Hypothalamus (tissue), 51 donors: ENCODE measurements at regions not wholly inside any gene's neighbourhood (a gene's known extent, or its start where the extent isn't known, plus 50 kb on each side); places are given as distances from the start of the nearest gene placed in this dataset.
"Not testable (repeated sequence)": the region's sequence is repeated elsewhere in the genome, so short reads cannot be mapped to it uniquely, and the experiment has no call there.

ENCODE experiments used
- DNase-seq, 51 donors: peaks; one replicate each; lab custom pipeline; 2025; lab: John Stamatoyannopoulos, UW

DNA sequence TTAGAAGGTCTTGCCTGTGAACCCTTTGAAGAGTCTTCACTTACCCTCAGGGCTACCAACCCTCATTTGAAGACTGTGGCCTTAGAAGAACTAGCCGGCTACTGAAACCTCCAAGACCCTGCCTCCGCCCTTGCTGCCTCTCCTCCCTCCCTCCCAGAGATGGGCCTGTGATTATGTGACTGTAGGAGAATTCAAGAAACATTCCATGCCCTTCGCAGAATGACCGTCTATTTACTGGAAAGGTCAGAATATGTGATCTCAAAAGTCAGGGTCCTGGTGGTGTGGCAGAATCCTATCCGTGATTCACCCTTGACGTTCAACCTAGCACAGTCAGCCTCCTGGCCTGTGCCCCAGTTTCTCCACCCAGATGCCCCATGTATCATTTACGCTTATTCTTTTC is 109.6 kb downstream of the CTNND1 start:
- no peak for DNase-seq

DNA sequence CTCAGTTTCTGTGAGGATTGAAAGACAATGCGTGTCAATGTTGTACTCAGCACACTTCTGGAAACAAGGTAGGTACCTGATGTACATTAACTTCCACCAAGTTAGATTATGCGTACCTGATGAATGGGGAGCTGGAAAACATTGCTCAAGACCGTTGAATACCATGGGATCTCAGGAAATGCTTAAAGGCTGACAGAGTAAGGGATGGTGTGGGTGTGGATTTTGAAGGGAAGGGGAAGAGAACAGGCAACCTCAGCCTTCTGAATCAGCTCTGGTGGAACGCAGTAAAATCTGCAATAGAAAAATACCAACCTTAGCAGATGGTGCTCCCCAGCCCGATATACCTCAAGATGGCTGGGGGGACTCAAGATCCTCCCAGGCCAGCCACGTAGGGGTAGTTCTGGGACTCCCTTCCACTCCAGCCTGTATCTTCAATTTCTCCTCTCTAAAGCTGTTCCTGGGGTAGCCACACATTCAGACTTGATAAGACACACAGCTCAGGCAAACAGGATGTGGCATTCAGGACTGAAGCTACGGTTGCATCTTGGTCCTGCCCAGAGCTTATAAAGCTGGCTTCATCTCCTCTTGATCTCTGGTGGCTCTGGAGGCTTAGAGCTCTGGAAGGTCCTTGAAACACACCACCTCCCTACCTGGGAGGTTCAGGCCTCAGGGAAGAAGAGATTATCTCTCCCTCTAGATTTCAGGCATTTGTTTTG is 111.8 kb downstream of the CTNND1 start:
- no peak for DNase-seq

DNA sequence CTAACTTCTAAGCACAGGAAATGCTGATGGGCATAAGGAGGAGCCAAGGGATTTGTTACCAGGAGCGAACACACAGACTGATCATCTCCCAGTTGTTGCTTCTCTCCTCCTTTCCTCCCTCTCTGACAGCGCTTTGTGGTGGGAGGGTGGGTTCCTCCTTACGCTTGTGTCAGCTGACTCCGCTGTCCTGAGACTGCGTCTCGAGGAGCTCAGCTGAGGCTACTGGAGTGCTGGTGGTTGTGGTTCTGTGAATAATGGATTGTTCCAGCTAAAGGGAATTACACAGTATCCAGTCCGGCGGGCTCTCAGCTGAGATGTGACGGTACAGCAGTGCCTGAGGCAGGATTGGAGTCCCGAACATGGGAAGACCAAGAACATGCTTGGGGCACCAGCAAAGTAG is 113.4 kb downstream of the CTNND1 start:
- no peak for DNase-seq

DNA sequence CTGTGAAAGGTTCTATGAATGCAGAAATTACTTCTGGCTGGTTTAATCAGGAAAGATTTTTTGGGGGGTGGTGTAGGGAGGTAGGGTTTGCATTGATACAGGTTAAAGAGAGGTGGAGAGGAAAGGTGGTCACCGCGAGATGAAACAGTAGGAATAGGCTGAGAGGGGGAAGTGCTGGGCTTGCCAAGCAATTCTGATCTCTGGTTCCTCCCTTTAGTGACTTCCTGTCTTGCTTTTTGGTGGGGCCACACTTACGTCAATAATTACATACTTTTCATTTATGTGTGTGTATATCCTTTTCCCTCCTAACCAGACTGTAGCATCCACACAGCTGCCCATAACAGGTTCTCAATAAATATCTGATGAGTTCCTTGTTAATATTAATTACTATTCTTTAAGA is 120.0 kb downstream of the CTNND1 start:
- DNase-seq = no peak

- no peak for DNase-seq
Observed at GRCh38 chr11:57883630-57884029, 122.0 kb downstream of the CTNND1 start.

GRCh38 chr11:57885298-57886050 is 123.9 kb downstream of the CTNND1 start:
- peak in 1 of 51 donors; percentile 46 for DNase-seq

DNA sequence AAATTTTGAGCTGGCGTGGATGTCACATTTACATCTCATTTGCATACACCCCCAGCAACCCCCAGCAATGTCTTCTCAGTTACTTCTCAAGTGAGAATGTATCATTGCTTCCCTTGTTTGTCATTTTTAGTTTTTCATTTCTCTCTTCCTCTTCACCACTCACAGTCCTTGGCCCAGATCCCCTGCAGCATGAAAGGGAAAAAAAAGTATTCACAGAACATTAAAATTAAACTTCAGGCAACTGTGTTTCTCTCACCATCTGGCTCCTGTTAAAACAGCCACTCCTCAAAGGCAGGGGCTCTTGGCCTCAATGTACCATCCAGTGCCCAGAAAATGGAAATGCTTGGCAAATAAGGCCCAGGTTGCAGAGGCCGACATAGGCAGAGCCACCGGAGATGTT is 126.8 kb downstream of the CTNND1 start:
- peak in 1 of 51 donors; percentile 16 for DNase-seq

DNA sequence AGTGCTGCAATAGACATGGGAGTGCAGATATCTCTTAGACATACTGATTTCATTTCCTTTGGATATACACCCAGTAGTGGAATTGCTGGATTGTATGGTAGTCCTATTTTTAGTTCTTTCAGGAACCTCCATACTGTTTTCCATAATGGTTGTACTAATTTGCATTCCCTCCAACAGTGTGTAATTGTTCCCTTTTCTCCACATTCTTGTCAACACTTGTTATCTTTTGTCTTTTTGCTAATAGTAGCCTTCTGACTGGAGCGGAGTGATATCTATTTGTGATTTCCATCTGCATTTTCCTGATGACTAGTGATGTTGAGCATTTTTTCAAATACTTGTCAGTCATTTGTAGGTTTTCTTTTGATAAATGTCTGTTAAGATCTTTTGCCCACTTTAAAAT is 128.9 kb downstream of the CTNND1 start:
- DNase-seq = no peak

GRCh38 chr11:57893200-57893599 is 130.5 kb upstream of the OR9Q1 start:
- DNase-seq = not testable (repeated sequence)

DNA sequence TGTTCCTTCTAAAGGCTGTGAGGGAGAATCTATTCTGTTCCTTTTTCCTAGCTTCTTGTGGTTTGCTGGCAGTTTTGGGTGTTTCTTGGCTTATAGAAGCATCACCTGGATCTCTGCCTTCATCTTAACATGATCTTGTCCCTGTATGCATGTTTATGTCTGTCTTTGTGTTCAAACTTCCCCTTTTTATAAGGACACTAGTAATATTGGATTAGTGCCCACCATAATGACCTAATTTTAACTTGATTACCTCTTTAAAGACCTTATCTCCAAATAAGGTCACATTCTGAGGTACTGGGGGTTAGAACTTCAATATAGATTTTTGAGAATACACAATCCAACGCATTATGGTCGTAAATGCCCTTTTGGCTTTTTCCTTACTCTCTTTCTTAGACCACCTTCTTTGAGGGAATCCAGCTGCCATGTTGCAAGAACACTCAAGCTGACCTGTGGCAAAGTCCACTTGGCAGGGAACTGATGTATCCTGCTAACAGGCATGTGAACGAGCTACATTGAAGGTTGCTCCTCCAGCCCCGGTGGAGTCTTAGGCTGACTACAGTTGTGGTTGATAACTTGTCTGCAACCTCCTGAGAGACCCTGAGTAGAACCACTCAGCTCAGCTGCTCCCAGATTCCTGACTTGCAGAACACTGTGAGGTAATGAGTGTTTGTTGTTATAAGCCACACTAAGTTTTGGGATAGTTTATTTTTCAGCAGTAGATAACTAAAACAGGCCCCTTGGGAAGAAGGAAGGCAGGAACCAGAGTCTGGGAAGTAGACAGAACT is 127.1 kb upstream of the OR9Q1 start:
- no peak for DNase-seq

- no peak for DNase-seq
Observed at GRCh38 chr11:57899378-57899777, 124.3 kb upstream of the OR9Q1 start.

DNA sequence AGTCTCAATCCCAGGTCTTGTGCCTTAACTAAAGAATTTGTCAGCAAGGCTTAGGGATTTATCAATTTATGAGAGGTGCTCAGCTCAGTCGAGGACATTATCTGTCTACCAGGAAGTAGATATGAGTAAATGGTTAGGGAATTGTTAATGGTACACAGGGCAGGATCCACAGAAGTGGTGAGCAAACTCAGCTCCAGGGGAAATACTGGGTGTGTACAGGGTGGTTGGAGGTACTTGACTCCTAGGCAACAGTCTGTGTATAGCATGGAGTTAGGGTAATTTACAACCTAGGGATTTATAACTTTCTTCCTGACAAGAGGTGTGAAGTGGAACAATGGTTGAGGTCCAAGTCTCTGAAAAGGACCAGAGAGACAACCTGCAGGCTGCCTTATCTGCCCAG is 123.4 kb upstream of the OR9Q1 start:
- DNase-seq = no peak

DNA sequence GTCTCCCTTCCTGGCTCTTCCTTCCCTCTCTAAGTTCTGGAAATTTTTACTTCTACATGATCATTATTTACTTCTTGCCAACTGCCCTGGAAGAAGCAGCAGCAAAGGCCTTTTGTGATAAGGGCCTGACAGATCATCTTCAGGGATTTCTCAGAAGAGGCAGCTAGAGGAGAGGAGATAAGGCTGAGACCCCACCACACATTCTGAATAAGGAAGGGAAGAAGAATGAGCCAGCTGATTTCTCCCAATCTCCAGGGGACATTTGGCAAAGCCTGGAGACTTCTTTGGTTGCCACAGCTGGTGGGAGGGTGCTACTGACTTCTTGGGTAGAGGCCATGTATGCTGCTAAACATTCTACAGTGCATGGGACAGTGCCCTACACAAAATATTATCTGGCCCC is 122.4 kb upstream of the OR9Q1 start:
- no peak for DNase-seq

DNA sequence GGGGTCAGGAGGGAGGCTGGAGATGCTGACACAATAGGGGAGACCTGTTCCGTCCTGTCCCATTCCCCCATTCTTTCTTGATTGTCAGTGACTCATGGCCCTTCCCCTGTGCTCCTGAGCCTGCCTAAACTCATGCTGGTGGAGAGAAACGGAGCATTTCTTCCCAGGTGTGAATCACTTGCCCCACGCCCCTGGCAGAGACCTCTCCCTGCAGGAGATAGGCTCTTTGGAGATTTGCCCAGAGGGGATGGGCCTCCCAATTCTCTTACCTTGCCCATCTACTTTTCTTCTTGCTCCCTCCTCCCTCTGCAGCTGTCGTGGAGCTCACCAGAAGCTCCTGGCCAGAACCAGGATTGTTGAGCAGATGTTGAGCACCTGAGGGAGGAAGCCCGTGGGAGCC is 121.9 kb upstream of the OR9Q1 start:
- DNase-seq = no peak

GRCh38 chr11:57903011-57903410 is 120.7 kb upstream of the OR9Q1 start:
- no peak for DNase-seq

GRCh38 chr11:57903441-57904123 is 120.1 kb upstream of the OR9Q1 start:
- peak in 1 of 51 donors; percentile 40 for DNase-seq

DNA sequence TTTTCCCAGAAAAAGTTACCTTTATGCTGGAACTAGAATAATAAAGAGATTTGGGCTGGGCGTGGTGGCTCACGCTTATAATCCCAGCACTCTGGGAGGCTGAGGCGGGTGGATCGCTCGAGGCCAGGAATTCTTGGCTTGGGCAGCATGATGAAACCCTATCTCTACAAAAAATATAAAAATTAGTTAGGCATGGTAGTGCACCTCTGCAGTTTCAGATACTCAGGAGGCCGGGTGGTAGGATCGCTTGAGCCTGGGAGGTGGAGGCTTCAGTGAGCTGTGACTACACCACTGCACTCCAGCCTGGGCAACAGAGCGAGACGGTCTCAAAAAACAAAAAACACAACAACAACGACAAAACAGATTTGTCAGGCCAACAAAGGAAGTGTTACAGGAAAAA is 119.3 kb upstream of the OR9Q1 start:
- DNase-seq = no peak

DNA sequence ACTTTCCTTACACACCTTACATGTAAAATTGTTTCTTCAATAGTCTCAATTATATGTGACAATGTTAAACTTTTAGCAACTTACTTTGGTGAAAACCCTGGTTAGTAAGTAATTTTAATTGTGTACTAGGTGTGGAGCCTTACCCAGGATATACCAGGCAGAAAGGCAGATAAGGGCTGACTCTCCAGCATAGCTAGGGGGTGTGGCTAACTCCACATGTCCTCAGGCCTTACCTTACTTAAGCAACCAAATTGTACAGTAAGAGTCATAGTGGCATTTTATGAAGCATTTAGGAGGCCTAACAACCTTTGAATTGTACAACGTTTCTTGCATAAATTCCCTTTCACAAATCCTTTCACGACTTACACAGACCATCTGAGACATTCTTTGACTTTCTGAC is 118.2 kb upstream of the OR9Q1 start:
- no peak for DNase-seq

GRCh38 chr11:57908399-57908798 is 115.3 kb upstream of the OR9Q1 start:
- DNase-seq = not testable (repeated sequence)

GRCh38 chr11:57911522-57911921 is 112.2 kb upstream of the OR9Q1 start:
- DNase-seq = not testable (repeated sequence)
